NCI-H748 (cell line): ENCODE measurements at regions not wholly inside any gene's neighbourhood (a gene's known extent, or its start where the extent isn't known, plus 50 kb on each side); places are given as distances from the start of the nearest gene placed in this dataset.
"Not testable (repeated sequence)": the region's sequence is repeated elsewhere in the genome, so short reads cannot be mapped to it uniquely, and the experiment has no call there.

Experiments
- DNase-seq: peaks from one replicate; lab custom pipeline; 2025; ENCODE audit not compliant: unreplicated experiment; lab: John Stamatoyannopoulos, UW

DNA sequence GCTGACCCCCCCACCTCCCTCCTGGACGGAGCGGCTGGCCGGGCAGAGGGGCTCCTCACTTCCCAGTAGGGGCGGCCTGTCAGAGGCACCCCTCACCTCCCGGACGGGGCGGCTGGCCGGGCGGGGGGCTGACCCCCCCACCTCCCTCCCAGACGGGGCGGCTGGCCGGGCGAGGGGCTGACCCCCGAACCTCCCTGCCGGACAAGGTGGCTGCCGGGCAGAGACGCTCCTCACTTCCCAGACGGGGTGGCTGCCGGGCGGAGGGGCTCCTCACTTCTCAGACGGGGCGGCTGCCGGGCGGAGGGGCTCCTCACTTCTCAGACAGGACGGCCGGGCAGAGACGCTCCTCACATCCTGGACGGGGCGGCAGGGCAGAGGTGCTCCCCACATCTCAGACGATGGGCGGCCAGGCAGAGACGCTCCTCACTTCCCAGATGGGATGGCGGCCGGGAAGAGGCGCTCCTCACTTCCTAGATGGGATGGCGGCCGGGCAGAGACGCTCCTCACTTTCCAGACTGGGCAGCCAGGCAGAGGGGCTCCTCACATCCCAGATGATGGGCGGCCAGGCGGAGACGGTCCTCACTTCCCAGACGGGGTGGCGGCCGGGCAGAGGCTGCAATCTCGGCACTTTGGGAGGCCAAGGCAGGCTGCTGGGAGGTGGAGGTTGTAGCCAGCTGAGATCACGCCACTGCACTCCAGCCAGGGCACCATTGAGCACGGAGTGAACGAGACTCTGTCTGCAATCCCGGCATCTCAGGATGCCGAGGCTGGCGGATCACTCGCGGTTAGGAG, 66.2 kb upstream of the PAPPA2 start:
- not testable (repeated sequence) for DNase-seq

DNA sequence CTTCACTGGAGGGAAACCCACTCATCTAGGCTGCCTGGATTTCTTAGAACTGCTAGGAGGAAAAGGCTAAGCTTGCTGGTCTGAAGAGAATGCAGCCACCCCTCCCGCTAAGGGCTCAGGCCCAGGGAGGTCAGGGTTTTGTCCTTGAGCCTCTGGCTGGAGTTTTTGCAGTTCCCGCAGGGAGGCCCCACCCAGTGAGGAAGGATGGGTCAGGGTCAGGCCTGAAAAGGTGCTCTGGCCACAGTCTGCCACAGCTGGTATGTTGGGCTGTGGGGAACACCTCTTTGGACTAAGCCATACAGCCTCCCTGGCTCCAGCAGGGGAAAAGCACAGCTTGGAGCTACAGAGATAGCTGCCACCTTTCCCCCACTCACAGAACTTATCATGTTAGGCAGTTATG, 71.4 kb upstream of the PAPPA2 start:
- DNase-seq, result no peak

DNA sequence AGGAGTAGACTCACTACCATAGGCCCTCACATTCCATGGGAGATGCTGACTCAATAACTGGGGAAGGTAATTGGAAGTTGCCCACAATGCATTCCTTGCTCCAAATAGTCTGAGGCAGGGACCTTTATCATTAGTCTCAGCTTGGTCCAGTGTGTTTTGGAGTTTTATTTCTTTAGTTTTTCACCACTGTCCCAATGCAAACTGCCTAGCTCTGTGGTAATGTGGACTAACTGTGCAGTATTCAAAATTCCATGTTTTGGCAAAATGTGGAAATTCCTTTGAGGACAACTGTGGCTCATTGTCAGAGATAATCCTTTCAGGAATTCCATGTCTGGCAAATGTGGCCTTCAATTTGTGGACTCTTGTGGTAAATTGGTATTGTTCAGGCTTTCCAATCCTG, 78.1 kb upstream of the PAPPA2 start:
- DNase-seq, result no peak

DNA sequence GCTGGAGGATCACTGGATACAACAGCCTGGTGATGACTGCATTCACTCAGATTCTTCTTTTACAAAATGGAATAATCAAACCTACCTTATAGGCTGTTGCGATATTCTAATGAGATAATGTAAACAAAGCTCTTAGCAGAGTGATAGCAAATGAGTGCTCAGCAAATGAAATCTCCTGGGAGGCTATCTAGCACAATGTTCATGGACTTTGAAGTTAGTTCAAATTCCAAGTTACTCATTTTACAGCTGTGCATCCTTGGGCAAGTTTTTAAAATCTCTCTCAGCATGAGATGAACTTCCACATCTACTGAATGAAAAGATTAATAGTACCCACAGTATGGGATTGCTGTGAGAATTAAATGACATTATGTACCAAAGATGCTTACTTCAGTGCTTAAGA, 80.8 kb upstream of the PAPPA2 start:
- DNase-seq, result no peak

DNA sequence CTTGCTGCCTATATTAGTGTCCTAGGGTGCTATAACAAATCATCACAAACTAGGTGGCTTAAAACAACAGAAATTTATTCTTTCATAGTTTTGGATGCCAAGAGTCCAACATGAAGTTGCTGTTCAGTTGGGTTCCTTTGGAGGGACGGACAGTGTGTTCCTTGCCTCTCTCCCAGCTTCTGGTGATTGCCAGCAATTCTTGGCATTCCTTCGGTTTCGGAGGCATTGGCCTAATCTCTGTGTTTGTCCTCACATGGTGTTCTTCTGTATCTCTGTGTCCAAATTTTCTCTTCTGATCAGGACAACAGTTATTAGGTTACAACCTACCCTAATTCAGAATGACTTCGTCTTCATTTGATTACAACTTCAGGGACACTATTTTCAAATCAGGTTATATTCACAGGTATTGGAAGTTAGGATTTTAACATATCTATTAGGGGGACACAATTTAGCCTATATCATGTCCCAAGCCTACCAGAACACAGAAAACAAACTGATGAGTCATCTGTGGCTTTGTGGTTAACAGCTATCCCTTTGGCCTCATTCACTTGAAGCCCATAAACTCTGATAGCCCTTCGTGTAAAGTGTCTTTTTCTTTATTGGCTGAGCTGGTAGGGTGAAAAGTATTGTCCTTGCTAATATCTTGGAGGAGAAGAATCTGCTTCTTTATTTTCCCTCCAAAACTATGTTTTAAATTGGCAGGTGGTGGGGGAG, 83.2 kb upstream of the PAPPA2 start:
- no peak for DNase-seq

DNA sequence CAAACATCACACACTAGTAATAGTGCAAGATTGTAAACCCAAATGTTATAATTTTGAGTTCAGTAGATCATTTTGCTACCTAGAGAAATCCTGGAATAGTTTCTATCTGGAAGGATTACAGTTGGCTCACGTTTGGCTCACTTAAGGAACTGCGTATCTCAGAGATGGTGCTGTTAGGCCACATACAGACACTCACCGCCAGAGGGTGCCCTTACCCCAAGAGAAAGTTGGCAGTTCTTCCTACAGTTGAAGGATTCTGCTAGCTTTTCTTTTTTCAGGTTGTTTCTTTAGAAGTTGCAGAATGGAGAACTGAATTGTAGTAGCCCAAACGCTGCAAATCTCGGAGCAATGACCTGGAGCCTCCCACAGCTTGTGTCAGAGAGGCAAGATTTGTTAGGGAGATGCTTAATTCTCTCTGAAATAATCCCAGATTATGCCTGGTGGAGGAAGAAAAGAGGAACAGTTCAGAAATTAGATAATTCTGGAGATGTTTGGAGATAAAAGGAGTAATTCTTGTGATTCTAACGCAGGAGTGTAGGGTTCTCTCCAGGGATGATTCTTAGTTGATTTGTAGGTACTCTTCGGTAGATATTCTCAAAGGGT, 87.9 kb upstream of the PAPPA2 start:
- peak; percentile 39 for DNase-seq

DNA sequence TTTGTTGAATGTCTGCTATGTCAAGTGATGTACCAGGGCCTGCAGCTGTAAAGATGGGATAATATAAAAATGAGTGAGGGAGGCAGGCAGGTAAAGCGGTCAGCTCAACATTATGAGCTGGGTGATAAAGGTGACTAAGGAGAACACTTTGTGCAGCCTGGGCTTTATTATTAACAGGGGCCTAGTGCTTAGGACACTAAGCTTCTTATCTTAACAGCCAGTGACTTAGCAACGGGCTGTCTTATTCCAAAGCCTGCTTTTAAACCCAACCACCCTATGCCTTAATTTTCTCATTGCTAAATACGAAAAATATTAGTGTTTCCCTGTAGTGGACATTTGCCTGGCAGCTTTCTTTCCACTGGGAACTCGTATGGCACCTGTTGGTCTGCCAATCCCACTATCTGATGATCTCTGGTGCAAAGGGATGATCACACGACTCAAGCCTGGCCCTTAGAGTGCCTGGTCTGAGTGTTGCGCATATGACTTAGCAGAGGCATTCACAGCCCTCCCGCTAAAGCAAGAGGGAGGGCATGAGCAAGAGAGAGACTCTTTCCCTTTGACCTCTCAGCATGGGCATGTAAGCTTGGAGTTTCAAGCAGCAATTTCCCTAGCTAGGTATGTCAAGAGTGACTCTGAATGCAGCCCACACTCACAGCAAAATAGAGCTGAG, 98.6 kb upstream of the PAPPA2 start:
- DNase-seq, result no peak

DNA sequence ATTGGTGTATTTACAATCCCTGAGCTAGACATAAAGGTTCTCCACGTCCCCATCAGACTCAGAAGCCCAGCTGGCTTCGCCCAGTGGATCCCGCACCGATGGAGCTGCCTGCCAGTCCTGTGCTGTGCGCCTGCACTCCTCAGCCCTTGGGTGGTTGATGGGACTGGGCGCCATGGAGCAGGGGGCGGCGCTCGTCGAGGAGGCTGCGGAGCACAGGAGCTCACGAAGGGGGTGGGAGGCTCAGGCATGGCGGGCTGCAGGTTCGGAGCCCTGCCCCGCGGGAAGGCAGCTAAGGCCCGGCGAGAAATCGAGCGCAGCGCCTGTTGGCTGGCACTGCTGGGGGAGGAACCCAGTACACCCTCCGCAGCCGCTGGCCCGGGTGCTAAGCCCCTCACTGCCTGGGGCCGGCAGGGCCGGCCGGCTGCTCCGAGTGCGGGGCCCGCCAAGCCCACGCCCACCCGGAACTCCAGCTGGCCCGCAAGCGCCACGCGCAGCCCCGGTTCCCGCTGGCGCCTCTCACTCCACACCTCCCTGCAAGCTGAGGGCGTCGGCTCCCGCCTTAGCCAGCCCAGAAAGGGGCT, 113.8 kb upstream of the PAPPA2 start:
- not testable (repeated sequence) for DNase-seq

DNA sequence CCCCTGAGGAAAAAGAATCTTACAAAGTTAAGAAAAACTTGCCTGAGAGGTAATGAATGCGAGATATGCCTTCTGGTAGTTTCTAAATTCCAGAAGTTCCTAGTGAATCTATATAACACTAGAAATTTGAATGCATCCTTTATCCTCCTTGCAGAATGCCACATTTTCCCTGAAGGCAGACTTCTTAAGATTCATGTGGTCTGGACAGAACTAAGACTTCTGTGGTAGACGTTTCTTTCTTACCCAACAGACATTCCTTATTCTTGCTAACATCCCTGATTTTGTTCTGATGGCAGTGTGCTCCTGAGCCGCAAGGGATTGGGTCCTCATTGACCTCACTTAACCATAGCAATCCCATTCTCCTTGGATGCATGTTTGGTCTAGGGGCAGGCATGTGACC, 121.3 kb upstream of the PAPPA2 start:
- DNase-seq, result no peak

DNA sequence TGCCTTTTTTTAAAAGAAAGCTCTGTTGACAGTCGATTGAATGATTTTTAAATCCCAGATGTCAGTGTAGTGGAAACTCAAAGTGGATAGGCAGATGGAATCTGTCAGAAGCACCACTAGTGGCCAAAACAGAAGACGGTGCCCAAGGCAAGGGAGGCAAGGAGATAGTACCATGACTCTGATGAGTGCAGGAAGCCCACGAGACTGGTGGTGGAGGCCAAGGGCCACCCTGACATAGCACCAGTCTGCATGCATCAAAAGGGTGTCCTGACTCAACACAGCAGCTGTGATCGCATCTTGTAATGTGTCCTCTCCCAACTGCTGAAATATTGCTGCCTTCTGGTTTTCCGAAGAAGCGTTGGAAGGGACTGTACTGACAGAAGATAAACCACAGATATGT, 124.1 kb upstream of the PAPPA2 start:
- no peak for DNase-seq

DNA sequence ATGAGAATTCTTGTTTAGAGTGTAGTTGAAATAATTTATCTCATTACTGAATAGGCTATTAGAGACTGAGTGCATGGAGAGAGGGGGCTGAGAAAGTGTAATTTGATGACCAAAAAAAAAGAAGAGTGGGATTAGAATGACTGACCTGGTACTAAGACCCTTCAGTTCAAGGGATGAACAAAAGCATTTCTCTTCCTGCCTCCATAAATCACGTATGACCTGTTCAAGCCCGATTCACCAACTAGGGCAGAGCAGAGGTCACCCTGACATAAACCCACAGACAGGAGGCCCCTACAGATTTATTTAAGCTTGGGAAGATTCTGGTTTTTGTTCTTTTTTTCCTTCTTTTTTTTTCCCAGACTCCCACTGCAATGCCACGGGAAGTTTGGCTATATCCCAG, 123.7 kb upstream of the COP1 start:
- no peak for DNase-seq

DNA sequence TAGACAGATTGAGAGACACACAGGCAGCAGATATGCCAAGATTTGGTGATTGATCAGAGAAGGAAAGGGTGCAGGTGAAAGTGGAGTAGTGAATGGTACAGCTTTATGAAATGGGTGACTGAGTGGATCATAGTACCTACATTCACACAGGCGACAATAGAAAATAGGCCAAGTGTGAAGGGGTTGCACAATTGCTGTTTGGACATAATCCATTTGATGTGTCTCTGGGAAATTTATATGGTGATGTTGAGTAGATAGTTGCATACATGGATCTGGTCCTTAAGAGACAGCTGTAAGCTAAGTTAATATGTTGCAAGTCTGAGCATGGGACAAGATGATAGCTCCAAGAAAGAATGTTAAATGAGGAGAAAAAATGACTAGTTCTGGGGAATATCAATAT, 118.6 kb upstream of the COP1 start:
- no peak for DNase-seq

DNA sequence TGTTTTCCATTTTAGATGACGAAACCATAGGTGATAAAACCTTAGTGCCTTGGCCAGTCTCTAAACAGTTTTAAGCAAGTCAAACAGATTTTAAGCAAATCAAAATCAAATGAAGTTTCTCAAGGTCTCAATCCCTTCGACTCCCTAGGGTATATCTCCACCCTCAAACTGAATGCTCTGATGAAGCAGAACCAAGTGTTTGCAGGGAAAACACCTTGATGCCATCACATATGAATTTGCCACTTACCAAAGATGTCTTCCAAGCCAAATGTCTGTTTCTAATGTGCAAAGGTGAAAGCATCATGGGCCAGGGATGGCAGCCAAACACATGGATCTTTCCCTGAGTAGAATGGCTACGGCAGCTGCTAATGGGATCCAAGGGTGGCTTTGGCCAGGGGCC, 116.4 kb upstream of the COP1 start:
- DNase-seq, result no peak

DNA sequence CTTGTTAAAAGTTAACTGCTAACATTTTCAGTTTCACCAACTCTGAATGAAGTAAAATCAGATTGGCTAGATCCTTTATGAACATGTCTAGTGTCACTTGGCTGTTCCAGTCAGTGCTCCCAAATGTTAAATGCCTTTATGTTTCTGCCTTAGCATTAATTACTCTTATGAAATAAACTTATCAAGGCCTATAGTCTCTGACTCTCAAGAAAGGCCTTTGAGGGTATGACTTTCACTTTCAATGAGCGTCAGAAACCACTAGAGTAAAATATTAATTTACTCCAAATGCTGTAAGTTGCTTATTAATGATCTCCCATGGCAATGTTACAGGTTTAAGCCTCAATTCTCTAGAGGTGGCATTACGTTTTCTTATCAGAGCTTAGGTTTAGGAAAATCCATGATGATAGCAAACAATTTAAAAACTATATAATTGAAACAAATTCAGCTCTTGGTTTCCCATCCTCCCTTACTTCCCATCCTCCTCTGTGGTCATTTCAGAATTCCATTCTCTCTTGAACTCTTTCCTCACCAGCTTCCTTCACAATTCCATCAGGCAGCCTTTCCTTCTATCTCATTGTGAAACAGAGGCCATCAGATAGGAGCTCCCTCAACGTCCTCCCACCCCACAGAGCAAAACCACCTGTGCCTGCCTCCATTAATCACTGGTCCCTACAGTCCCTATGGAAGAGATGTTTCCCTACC, 108.6 kb upstream of the COP1 start:
- DNase-seq, result no peak

DNA sequence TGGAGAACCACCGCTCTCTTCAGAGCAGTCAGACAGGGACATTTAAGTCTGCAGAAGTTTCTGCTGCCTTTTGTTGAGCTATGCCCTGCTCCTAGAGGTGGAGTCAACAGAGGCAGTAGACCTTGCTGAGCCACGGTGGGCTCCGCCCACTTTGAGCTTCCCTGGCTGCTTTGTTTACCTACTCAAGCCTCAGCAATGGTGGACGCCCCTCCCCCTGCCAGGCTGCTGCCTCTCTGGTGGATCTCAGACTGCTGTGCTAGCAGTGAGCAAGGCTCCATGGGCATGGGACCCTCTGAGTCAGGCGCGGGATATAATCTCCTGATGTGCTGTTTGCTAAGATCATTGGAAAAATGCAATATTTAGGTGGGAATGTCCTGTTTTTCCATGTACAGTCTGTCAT, 89.5 kb upstream of the COP1 start:
- DNase-seq, result not testable (repeated sequence)

DNA sequence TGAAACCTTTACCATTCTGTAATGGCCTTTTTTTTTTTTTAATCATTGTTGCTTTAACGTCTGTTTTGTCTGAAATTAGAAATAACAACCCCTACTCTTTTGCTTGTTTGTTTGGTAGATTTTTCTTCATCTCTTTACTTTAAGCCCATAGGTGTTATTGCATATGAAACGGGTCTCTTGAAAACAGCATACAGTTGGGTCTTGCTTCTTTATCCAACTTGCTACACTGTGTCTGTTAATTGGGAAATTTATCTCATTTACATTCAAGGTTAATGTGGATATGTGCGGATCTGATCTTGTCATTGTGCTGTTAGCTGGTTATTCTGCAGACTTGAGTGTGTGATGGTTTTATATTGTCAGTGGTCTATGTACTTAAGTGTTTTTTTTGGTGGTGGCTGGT, 78.9 kb upstream of the COP1 start:
- no peak for DNase-seq

DNA sequence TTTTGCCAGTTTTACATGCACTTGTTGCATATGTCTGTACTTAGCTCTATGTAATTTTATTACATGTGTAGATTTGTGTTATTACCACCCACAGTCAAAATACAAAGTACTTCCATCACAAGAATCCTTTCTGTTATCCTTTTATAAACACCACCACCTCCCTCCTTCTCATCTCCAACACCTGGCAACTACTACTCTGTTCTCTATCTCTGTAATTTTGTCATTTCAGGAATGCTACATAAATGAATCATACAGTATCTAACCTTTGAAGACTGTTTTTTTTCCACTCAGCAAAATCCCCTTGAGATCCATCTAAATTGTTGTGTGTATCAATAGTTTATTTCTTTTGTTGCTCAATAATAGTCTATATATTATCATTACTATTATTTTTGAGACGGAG, 64.5 kb upstream of the COP1 start:
- no peak for DNase-seq
